ENCODE measurements at regions not wholly inside any gene's neighbourhood (a gene's known extent, or its start where the extent isn't known, plus 50 kb on each side); places are given as distances from the start of the nearest gene placed in this dataset.

DNA sequence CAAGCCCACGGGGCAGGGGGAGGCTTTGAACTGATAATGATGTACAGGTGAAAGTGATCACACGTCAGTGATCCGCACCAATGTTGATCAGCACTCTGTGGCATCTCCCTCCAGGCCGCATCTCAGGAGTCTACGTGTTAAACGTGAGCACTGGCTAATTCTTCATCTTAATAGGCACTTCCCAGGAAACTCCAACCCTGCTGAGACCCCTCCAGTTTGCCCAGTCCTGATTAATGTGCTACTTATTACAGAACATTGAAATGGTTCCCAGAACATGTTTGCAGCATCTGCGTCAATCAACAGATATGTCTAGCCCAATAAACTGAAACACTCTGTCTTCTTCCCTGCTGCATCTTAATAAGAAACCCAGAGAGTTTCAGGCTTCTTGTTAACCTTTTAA lies 298.4 kb downstream of the DEPDC1B start:
- TF ChIP-seq MXI1 (IDR thresholded peaks at IDR 0.05; ENCODE audit: low read depth, low read length) = no peak
- TF ChIP-seq, protein P1, sequence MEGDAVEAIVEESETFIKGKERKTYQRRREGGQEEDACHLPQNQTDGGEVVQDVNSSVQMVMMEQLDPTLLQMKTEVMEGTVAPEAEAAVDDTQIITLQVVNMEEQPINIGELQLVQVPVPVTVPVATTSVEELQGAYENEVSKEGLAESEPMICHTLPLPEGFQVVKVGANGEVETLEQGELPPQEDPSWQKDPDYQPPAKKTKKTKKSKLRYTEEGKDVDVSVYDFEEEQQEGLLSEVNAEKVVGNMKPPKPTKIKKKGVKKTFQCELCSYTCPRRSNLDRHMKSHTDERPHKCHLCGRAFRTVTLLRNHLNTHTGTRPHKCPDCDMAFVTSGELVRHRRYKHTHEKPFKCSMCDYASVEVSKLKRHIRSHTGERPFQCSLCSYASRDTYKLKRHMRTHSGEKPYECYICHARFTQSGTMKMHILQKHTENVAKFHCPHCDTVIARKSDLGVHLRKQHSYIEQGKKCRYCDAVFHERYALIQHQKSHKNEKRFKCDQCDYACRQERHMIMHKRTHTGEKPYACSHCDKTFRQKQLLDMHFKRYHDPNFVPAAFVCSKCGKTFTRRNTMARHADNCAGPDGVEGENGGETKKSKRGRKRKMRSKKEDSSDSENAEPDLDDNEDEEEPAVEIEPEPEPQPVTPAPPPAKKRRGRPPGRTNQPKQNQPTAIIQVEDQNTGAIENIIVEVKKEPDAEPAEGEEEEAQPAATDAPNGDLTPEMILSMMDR (IDR thresholded peaks at IDR 0.05 in 2 of 3, conservative IDR thresholded peaks at IDR 0.05 in 1 of 3; ENCODE audit: control insufficient read depth in 2 of 3, extremely low read depth in 1 of 3, insufficient read depth in 1 of 3, low read depth in 3 of 3, low read length in 3 of 3) = no peak
